Hepatocyte (in vitro differentiated cells): ENCODE measurements at regions not wholly inside any gene's neighbourhood (a gene's known extent, or its start where the extent isn't known, plus 50 kb on each side); places are given as distances from the start of the nearest gene placed in this dataset.

ENCODE experiments used
- CTCF ChIP-seq: fragments of 200-600 bp; sonication (generic); IDR thresholded peaks from 2 replicates; pipeline ENCODE4 v1.5.1; 2016; ENCODE audit warnings: antibody characterized with exemption, mild to moderate bottlenecking; ENCODE audit not compliant: poor library complexity
- EZH2phosphoT487 ChIP-seq: fragments of 200-600 bp; sonication (generic); IDR thresholded peaks from one replicate; pipeline ENCODE4 v1.6.1; 2018; ENCODE audit warnings: antibody characterized with exemption, mild to moderate bottlenecking, low read depth, moderate library complexity; ENCODE audit not compliant: unreplicated experiment, severe bottlenecking

GRCh38 chr3:140843656-140844055, 98.0 kb upstream of the SLC25A36 start:
- TF ChIP-seq CTCF, result no peak
- no peak for TF ChIP-seq EZH2phosphoT487
